MM.1S (cell line): ENCODE measurements at regions not wholly inside any gene's neighbourhood (a gene's known extent, or its start where the extent isn't known, plus 50 kb on each side); places are given as distances from the start of the nearest gene placed in this dataset.

ENCODE experiments used
- CTCF ChIP-seq: fragments of 300-600 bp; sonication (generic); IDR thresholded peaks from 2 replicates; pipeline ENCODE4 v1.5.1; 2016; ENCODE audit warnings: antibody characterized with exemption, low read length, mixed read lengths
- EZH2 ChIP-seq: fragments of 300-600 bp; sonication (generic); optimal IDR thresholded peaks from 2 replicates; pipeline ENCODE3; 2017; ENCODE audit warnings: low read depth, mild to moderate bottlenecking, antibody characterized with exemption, low read length, mixed read lengths

- TF ChIP-seq CTCF (no peak), EZH2 (no peak)
Observed at GRCh38 chr7:46468753-46469356, 547.8 kb upstream of the IGFBP3 start.
